NCI-H2029 treated with DMSO at 0.1 percent for 48 hours (cell line): ENCODE measurements at regions not wholly inside any gene's neighbourhood (a gene's known extent, or its start where the extent isn't known, plus 50 kb on each side); places are given as distances from the start of the nearest gene placed in this dataset.

Experiments
- DNase-seq: peaks from one replicate; lab custom pipeline; 2025; lab: John Stamatoyannopoulos, UW

- DNase-seq = no peak
Measured at GRCh38 chr10:4022473-4022872, 237.5 kb upstream of the KLF6 start.

- no peak for DNase-seq
Measured at GRCh38 chr10:4020631-4021030, 235.6 kb upstream of the KLF6 start.

GRCh38 chr10:4018054-4018511, 233.1 kb upstream of the KLF6 start:
- DNase-seq = no peak

GRCh38 chr10:4017336-4017735, 232.3 kb upstream of the KLF6 start:
- no peak for DNase-seq

- DNase-seq = no peak
Measured at GRCh38 chr10:4016214-4016740, 231.3 kb upstream of the KLF6 start.

GRCh38 chr10:4013651-4014121, 228.7 kb upstream of the KLF6 start:
- peak; percentile 17 for DNase-seq

GRCh38 chr10:4012848-4013247, 227.8 kb upstream of the KLF6 start:
- no peak for DNase-seq

GRCh38 chr10:4011136-4011812, 226.3 kb upstream of the KLF6 start:
- DNase-seq = no peak

- DNase-seq = no peak
Measured at GRCh38 chr10:4008676-4009382, 223.8 kb upstream of the KLF6 start.

- DNase-seq = no peak
Measured at GRCh38 chr10:4007771-4008170, 222.8 kb upstream of the KLF6 start.

GRCh38 chr10:4006858-4007257, 221.8 kb upstream of the KLF6 start:
- DNase-seq = no peak

GRCh38 chr10:4006051-4006450, 221.0 kb upstream of the KLF6 start:
- no peak for DNase-seq

GRCh38 chr10:4004990-4005389, 220.0 kb upstream of the KLF6 start:
- no peak for DNase-seq

GRCh38 chr10:4004144-4004543, 219.1 kb upstream of the KLF6 start:
- no peak for DNase-seq

GRCh38 chr10:4003348-4003973, 218.5 kb upstream of the KLF6 start:
- DNase-seq = no peak

- DNase-seq = no peak
Measured at GRCh38 chr10:4001811-4002210, 216.8 kb upstream of the KLF6 start.

- no peak for DNase-seq
Measured at GRCh38 chr10:3999642-4000041, 214.6 kb upstream of the KLF6 start.

GRCh38 chr10:3996697-3997096, 211.7 kb upstream of the KLF6 start:
- no peak for DNase-seq

- no peak for DNase-seq
Measured at GRCh38 chr10:3995302-3996210, 210.5 kb upstream of the KLF6 start.

- DNase-seq = no peak
Measured at GRCh38 chr10:3992382-3993178, 207.6 kb upstream of the KLF6 start.

GRCh38 chr10:3990307-3990706, 205.3 kb upstream of the KLF6 start:
- DNase-seq = no peak
